Immature natural killer cell (primary cell): ENCODE measurements at regions not wholly inside any gene's neighbourhood (a gene's known extent, or its start where the extent isn't known, plus 50 kb on each side); places are given as distances from the start of the nearest gene placed in this dataset.
"Not testable (repeated sequence)": the region's sequence is repeated elsewhere in the genome, so short reads cannot be mapped to it uniquely, and the experiment has no call there.

ENCODE experiments used
- DNase-seq, 3 donors: peaks; one replicate each; pipeline ENCODE4 v3.0.0; 2022; ENCODE audit warnings: mixed read lengths in 1 of 3
- H3K27ac Mint-ChIP-seq, 6 donors: one replicate each; pipeline ENCODE4 v1.8.0; 2020; ENCODE audit warnings: mixed read lengths in 6 of 6, mild to moderate bottlenecking in 5 of 6, inconsistent platforms in 4 of 6, moderate library complexity in 3 of 6
- H3K27me3 Mint-ChIP-seq, 3 donors: one replicate each; pipeline ENCODE4 v1.8.0; 2020 to 2021; ENCODE audit warnings: low read depth in 3 of 3, mild to moderate bottlenecking in 3 of 3, mixed read lengths in 3 of 3, moderate library complexity in 3 of 3, inconsistent platforms in 1 of 3
- H3K36me3 Mint-ChIP-seq, 3 donors: one replicate each; pipeline ENCODE4 v1.8.0; 2020; ENCODE audit warnings: mixed read lengths in 3 of 3, inconsistent platforms in 2 of 3, mild to moderate bottlenecking in 2 of 3
- H3K4me1 Mint-ChIP-seq, 2 donors: one replicate each; pipeline ENCODE4 v1.8.0; 2020; ENCODE audit warnings: inconsistent platforms in 2 of 2, mild to moderate bottlenecking in 2 of 2, mixed read lengths in 2 of 2, moderate library complexity in 1 of 2
- H3K4me3 Mint-ChIP-seq, 5 donors: one replicate each; pipeline ENCODE4 v1.8.0; 2020; ENCODE audit warnings: mild to moderate bottlenecking in 5 of 5, mixed read lengths in 5 of 5, inconsistent platforms in 3 of 5, moderate library complexity in 3 of 5
- H3K9me3 Mint-ChIP-seq, 6 donors: one replicate each; pipeline ENCODE4 v1.8.0; 2020; ENCODE audit warnings: mild to moderate bottlenecking in 6 of 6, mixed read lengths in 6 of 6, inconsistent platforms in 4 of 6, moderate library complexity in 3 of 6

- Mint-ChIP-seq H3K27me3 (peaks cover 2 to 6% (median 3%) of the 10 kb centered on the region in 3 donors), H3K4me1 (no peaks in the 10 kb centered on the region), H3K4me3 (no peak overlapping the region), H3K9me3 (peaks cover 0 to 3% (median 0%) of the 10 kb centered on the region in 6 donors), H3K27ac (no peak overlapping the region), H3K36me3 (peaks cover 0 to 4% (median 0%) of the 10 kb centered on the region in 3 donors)
- no peak for DNase-seq
These were observed 284.9 kb downstream of the C1D start for GRCh38 chr2:67777836-67778429.

- H3K4me3 Mint-ChIP-seq, H3K27ac Mint-ChIP-seq, DNase-seq, H3K9me3 Mint-ChIP-seq, H3K4me1 Mint-ChIP-seq, H3K27me3 Mint-ChIP-seq, H3K36me3 Mint-ChIP-seq: not testable (repeated sequence)
These were observed 282.0 kb downstream of the C1D start for GRCh38 chr2:67780841-67781240.

- H3K9me3 Mint-ChIP-seq: no peaks in the 10 kb centered on the region
- peaks cover 2 to 4% (median 3%) of the 10 kb centered on the region in 3 donors for H3K27me3 Mint-ChIP-seq
- H3K36me3 Mint-ChIP-seq: peaks cover 0 to 4% (median 0%) of the 10 kb centered on the region in 3 donors
- H3K4me3 Mint-ChIP-seq: no peak overlapping the region
- no peak for DNase-seq
- no peak overlapping the region for H3K27ac Mint-ChIP-seq
- no peaks in the 10 kb centered on the region for H3K4me1 Mint-ChIP-seq
These were observed 280.4 kb downstream of the C1D start for GRCh38 chr2:67782443-67782842.

GRCh38 chr2:67783026-67783425 lies 279.8 kb downstream of the C1D start:
- DNase-seq: no peak
- H3K36me3 Mint-ChIP-seq: peaks cover 0 to 4% (median 0%) of the 10 kb centered on the region in 3 donors
- peaks cover 2 to 4% (median 3%) of the 10 kb centered on the region in 3 donors for H3K27me3 Mint-ChIP-seq
- no peak overlapping the region for H3K27ac Mint-ChIP-seq
- no peak overlapping the region for H3K4me3 Mint-ChIP-seq
- H3K4me1 Mint-ChIP-seq: no peaks in the 10 kb centered on the region
- H3K9me3 Mint-ChIP-seq: peaks cover 0 to 2% (median 0%) of the 10 kb centered on the region in 6 donors

GRCh38 chr2:67790622-67791021 lies 272.2 kb downstream of the C1D start:
- H3K36me3 Mint-ChIP-seq: no peaks in the 10 kb centered on the region
- no peaks in the 10 kb centered on the region for H3K4me1 Mint-ChIP-seq
- H3K9me3 Mint-ChIP-seq: peaks cover 0 to 2% (median 0%) of the 10 kb centered on the region in 6 donors
- DNase-seq: no peak
- peaks cover 0 to 3% (median 1%) of the 10 kb centered on the region in 3 donors for H3K27me3 Mint-ChIP-seq
- H3K4me3 Mint-ChIP-seq: no peak overlapping the region
- H3K27ac Mint-ChIP-seq: no peak overlapping the region

GRCh38 chr2:67792191-67792590 lies 270.6 kb downstream of the C1D start:
- Mint-ChIP-seq H3K4me1 (no peaks in the 10 kb centered on the region), H3K36me3 (no peaks in the 10 kb centered on the region), H3K27me3 (peaks cover 3% of the 10 kb centered on the region in 3 donors), H3K4me3 (no peak overlapping the region), H3K27ac (no peak overlapping the region), H3K9me3 (peaks cover 0 to 2% (median 0%) of the 10 kb centered on the region in 6 donors)
- no peak for DNase-seq

GRCh38 chr2:67792681-67793091 lies 270.1 kb downstream of the C1D start:
- Mint-ChIP-seq H3K4me3 (no peak overlapping the region), H3K27me3 (peaks cover 3 to 5% (median 3%) of the 10 kb centered on the region in 3 donors), H3K9me3 (peaks cover 0 to 2% (median 0%) of the 10 kb centered on the region in 6 donors), H3K36me3 (no peaks in the 10 kb centered on the region), H3K27ac (no peak overlapping the region), H3K4me1 (no peaks in the 10 kb centered on the region)
- DNase-seq: no peak

GRCh38 chr2:67797801-67798540 lies 264.8 kb downstream of the C1D start:
- Mint-ChIP-seq H3K9me3 (no peaks in the 10 kb centered on the region), H3K36me3 (no peaks in the 10 kb centered on the region), H3K27ac (no peak overlapping the region), H3K27me3 (peaks cover 5% of the 10 kb centered on the region in 3 donors), H3K4me1 (no peaks in the 10 kb centered on the region), H3K4me3 (no peak overlapping the region)
- no peak for DNase-seq

GRCh38 chr2:67798541-67799160 lies 264.2 kb downstream of the C1D start:
- no peak for DNase-seq
- no peaks in the 10 kb centered on the region for H3K9me3 Mint-ChIP-seq
- peaks cover 5 to 9% (median 9%) of the 10 kb centered on the region in 3 donors for H3K27me3 Mint-ChIP-seq
- H3K36me3 Mint-ChIP-seq: peaks cover 0 to 3% (median 0%) of the 10 kb centered on the region in 3 donors
- no peak overlapping the region for H3K27ac Mint-ChIP-seq
- no peak overlapping the region for H3K4me3 Mint-ChIP-seq
- no peaks in the 10 kb centered on the region for H3K4me1 Mint-ChIP-seq

GRCh38 chr2:67799886-67800285 lies 262.9 kb downstream of the C1D start:
- peaks cover 5 to 15% (median 9%) of the 10 kb centered on the region in 3 donors for H3K27me3 Mint-ChIP-seq

GRCh38 chr2:67802291-67802690 lies 260.5 kb downstream of the C1D start:
- Mint-ChIP-seq H3K27me3 (peaks cover 4 to 15% (median 7%) of the 10 kb centered on the region in 3 donors), H3K4me3 (no peak overlapping the region), H3K36me3 (peaks cover 0 to 3% (median 0%) of the 10 kb centered on the region in 3 donors), H3K4me1 (no peaks in the 10 kb centered on the region), H3K9me3 (peaks cover 2 to 16% (median 4%) of the 10 kb centered on the region in 6 donors), H3K27ac (no peak overlapping the region)
- no peak for DNase-seq

More at GRCh38 chr2:67799886-67800285, 262.9 kb downstream of the C1D start:
- DNase-seq: no peak
- Mint-ChIP-seq H3K27ac (no peak overlapping the region), H3K4me1 (no peaks in the 10 kb centered on the region), H3K4me3 (no peak overlapping the region), H3K36me3 (peaks cover 0 to 3% (median 0%) of the 10 kb centered on the region in 3 donors), H3K9me3 (peaks cover 0 to 5% (median 0%) of the 10 kb centered on the region in 6 donors)

- no peak for DNase-seq
- Mint-ChIP-seq H3K4me3 (no peak overlapping the region), H3K27ac (no peak overlapping the region), H3K36me3 (peaks cover 0 to 4% (median 0%) of the 10 kb centered on the region in 3 donors), H3K27me3 (peaks cover 5 to 15% (median 6%) of the 10 kb centered on the region in 3 donors), H3K4me1 (no peaks in the 10 kb centered on the region), H3K9me3 (peaks cover 2 to 20% (median 7%) of the 10 kb centered on the region in 6 donors)
These were observed 260.0 kb downstream of the C1D start for GRCh38 chr2:67802824-67803223.

- Mint-ChIP-seq H3K9me3 (peaks cover 9 to 36% (median 14%) of the 10 kb centered on the region in 6 donors), H3K4me3 (no peak overlapping the region), H3K27ac (no peak overlapping the region), H3K27me3 (peaks cover 5 to 17% (median 7%) of the 10 kb centered on the region in 3 donors), H3K4me1 (no peaks in the 10 kb centered on the region), H3K36me3 (peaks cover 0 to 8% (median 0%) of the 10 kb centered on the region in 3 donors)
- DNase-seq: no peak
These were observed 256.0 kb downstream of the C1D start for GRCh38 chr2:67806816-67807215.

GRCh38 chr2:67808112-67808511 lies 254.7 kb downstream of the C1D start:
- Mint-ChIP-seq H3K4me1 (no peaks in the 10 kb centered on the region), H3K9me3 (peaks cover 10 to 36% (median 16%) of the 10 kb centered on the region in 6 donors), H3K27ac (no peak overlapping the region), H3K27me3 (peaks cover 2 to 16% (median 8%) of the 10 kb centered on the region in 3 donors), H3K36me3 (peaks cover 0 to 7% (median 0%) of the 10 kb centered on the region in 3 donors), H3K4me3 (no peak overlapping the region)
- DNase-seq: no peak
